ENCODE measurements at regions not wholly inside any gene's neighbourhood (a gene's known extent, or its start where the extent isn't known, plus 50 kb on each side); places are given as distances from the start of the nearest gene placed in this dataset.

- H4K20me1 ChIP-seq (ENCODE audit: insufficient read depth, low read depth, low read length) = no peaks in the 10 kb centered on the region
- no peak for DNase-seq
- H3K4me2 ChIP-seq (ENCODE audit: low read depth, low read length, poor library complexity, severe bottlenecking) = no peak overlapping the region
- H3K4me3 ChIP-seq (ENCODE audit: low read length) = no peak overlapping the region
- H3K9ac ChIP-seq (ENCODE audit: low read length) = no peak overlapping the region
- no peaks in the 10 kb centered on the region for H3K9me2 ChIP-seq (replicated peaks; ENCODE audit: insufficient read depth, low read length)
- no peaks in the 10 kb centered on the region for H3K79me2 ChIP-seq (ENCODE audit: low read length)
- no peaks in the 10 kb centered on the region for H3K4me1 ChIP-seq (ENCODE audit: low read length)
- no peaks in the 10 kb centered on the region for H3K36me3 ChIP-seq (ENCODE audit: insufficient read depth, low read length)
- H2AFZ ChIP-seq (ENCODE audit: low read length) = no peak overlapping the region
- H3K27ac ChIP-seq (ENCODE audit: low read length) = no peak overlapping the region
- H3K9me3 ChIP-seq (ENCODE audit: low read length) = no peaks in the 10 kb centered on the region
- H3K27me3 ChIP-seq (ENCODE audit: low read length) = no peaks in the 10 kb centered on the region
Observed at GRCh38 chr2:136247204-136247950, 129.4 kb upstream of the CXCR4 start.

GRCh38 chr2:136246086-136246669 is 128.2 kb upstream of the CXCR4 start:
- Histone ChIP-seq H3K9me3 (ENCODE audit: low read length) (no peaks in the 10 kb centered on the region), H3K9ac (ENCODE audit: low read length) (no peak overlapping the region), H3K4me2 (ENCODE audit: low read depth, low read length, poor library complexity, severe bottlenecking) (no peak overlapping the region), H3K27me3 (ENCODE audit: low read length) (no peaks in the 10 kb centered on the region), H3K79me2 (ENCODE audit: low read length) (no peaks in the 10 kb centered on the region), H3K27ac (ENCODE audit: low read length) (no peak overlapping the region), H3K36me3 (ENCODE audit: insufficient read depth, low read length) (no peaks in the 10 kb centered on the region), H4K20me1 (ENCODE audit: insufficient read depth, low read depth, low read length) (no peaks in the 10 kb centered on the region), H2AFZ (ENCODE audit: low read length) (no peak overlapping the region), H3K4me1 (ENCODE audit: low read length) (no peaks in the 10 kb centered on the region), H3K4me3 (ENCODE audit: low read length) (no peak overlapping the region), H3K9me2 (replicated peaks; ENCODE audit: insufficient read depth, low read length) (no peaks in the 10 kb centered on the region)
- DNase-seq = no peak

DNA sequence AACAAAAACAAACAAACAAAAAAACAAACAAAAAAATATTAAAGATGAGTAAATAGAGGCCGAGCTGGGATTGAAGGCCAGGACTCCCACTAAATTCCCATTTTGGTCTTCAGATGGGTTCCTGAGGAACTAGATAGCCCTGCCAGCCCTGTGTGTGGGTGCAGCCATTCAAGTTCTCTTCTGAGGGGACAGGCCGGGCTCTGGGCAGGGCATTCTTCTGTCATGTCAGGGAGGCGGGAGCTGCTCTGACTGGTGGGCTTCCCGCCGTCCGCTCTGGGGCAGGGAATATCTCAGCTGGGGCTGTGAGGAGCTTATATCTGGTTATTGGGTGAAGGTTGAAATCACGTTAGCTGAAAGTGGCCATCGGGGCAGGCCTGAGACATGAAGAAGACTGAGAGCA is 127.3 kb upstream of the CXCR4 start:
- Histone ChIP-seq H3K9me3 (ENCODE audit: low read length) (no peaks in the 10 kb centered on the region), H2AFZ (ENCODE audit: low read length) (no peak overlapping the region), H3K27ac (ENCODE audit: low read length) (no peak overlapping the region)

GRCh38 chr2:136244536-136244885 is 126.6 kb upstream of the CXCR4 start:
- no peak for DNase-seq
- H3K4me3 ChIP-seq (ENCODE audit: low read length) = no peak overlapping the region
- H3K79me2 ChIP-seq (ENCODE audit: low read length) = no peaks in the 10 kb centered on the region
- no peaks in the 10 kb centered on the region for H3K27me3 ChIP-seq (ENCODE audit: low read length)
- no peak overlapping the region for H3K9ac ChIP-seq (ENCODE audit: low read length)
- no peaks in the 10 kb centered on the region for H3K9me3 ChIP-seq (ENCODE audit: low read length)
- no peak overlapping the region for H3K27ac ChIP-seq (ENCODE audit: low read length)
- H3K4me2 ChIP-seq (ENCODE audit: low read depth, low read length, poor library complexity, severe bottlenecking) = no peak overlapping the region
- H3K4me1 ChIP-seq (ENCODE audit: low read length) = no peaks in the 10 kb centered on the region
- H3K36me3 ChIP-seq (ENCODE audit: insufficient read depth, low read length) = no peaks in the 10 kb centered on the region
- H2AFZ ChIP-seq (ENCODE audit: low read length) = no peak overlapping the region
- no peaks in the 10 kb centered on the region for H4K20me1 ChIP-seq (ENCODE audit: insufficient read depth, low read depth, low read length)
- no peaks in the 10 kb centered on the region for H3K9me2 ChIP-seq (replicated peaks; ENCODE audit: insufficient read depth, low read length)

More for the DNA sequence above, 127.3 kb upstream of the CXCR4 start:
- Histone ChIP-seq H3K4me2 (ENCODE audit: low read depth, low read length, poor library complexity, severe bottlenecking) (no peak overlapping the region), H3K4me1 (ENCODE audit: low read length) (no peaks in the 10 kb centered on the region), H3K9ac (ENCODE audit: low read length) (no peak overlapping the region), H3K9me2 (replicated peaks; ENCODE audit: insufficient read depth, low read length) (no peaks in the 10 kb centered on the region), H3K4me3 (ENCODE audit: low read length) (no peak overlapping the region), H4K20me1 (ENCODE audit: insufficient read depth, low read depth, low read length) (no peaks in the 10 kb centered on the region), H3K36me3 (ENCODE audit: insufficient read depth, low read length) (no peaks in the 10 kb centered on the region), H3K27me3 (ENCODE audit: low read length) (no peaks in the 10 kb centered on the region), H3K79me2 (ENCODE audit: low read length) (no peaks in the 10 kb centered on the region)
- DNase-seq = no peak

DNA sequence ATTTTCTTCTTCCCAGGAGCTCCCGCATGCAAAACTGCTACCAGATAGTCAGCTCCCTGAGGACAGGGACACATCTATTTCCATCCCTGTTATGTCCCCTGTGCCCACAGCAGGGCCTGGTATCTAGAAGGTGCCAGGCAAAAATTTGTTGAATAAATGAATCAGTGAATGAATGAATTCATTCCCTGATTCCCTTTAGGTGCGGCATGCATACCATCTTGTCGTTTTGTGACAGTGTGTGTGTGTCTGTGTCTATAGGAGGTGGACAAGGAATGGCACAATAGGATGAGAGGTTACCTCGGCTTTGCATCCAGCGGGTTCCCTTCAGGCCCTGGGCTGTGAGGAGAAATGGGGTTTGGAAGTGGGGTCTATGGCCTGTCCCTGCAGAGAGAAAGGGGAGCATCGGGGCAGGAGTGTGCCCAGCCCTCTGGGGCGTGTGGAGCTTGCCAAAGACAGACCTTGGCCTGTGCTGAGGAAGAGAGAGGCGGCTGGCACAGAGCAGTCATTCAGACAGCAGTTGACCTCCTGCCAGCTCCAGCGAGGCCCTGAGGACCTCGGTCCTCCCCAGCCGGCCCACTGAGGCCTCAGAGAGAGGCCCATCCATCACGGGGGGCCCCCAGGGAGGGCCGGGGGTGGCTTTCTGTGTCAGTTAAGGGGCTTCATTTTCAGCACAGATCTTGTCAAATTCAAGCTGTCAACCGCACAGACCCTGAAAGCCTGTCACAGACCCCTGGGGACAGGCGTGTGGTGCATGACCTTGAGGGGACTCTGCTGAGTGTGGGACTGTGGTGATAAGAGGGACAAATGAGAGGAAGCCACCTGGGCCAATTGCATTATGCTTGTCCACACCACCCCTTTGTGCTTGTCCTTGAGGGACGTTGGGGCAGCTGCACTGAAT is 125.9 kb upstream of the CXCR4 start:
- Histone ChIP-seq H3K9me3 (ENCODE audit: low read length) (no peaks in the 10 kb centered on the region), H3K4me3 (ENCODE audit: low read length) (no peak overlapping the region), H3K9ac (ENCODE audit: low read length) (no peak overlapping the region), H3K79me2 (ENCODE audit: low read length) (no peaks in the 10 kb centered on the region), H4K20me1 (ENCODE audit: insufficient read depth, low read depth, low read length) (no peaks in the 10 kb centered on the region), H3K27me3 (ENCODE audit: low read length) (no peaks in the 10 kb centered on the region), H3K36me3 (ENCODE audit: insufficient read depth, low read length) (no peaks in the 10 kb centered on the region), H2AFZ (ENCODE audit: low read length) (no peak overlapping the region), H3K4me1 (ENCODE audit: low read length) (peaks cover 5% of the 10 kb centered on the region), H3K27ac (ENCODE audit: low read length) (no peak overlapping the region), H3K9me2 (replicated peaks; ENCODE audit: insufficient read depth, low read length) (no peaks in the 10 kb centered on the region), H3K4me2 (ENCODE audit: low read depth, low read length, poor library complexity, severe bottlenecking) (no peak overlapping the region)
- DNase-seq = no peak

DNA sequence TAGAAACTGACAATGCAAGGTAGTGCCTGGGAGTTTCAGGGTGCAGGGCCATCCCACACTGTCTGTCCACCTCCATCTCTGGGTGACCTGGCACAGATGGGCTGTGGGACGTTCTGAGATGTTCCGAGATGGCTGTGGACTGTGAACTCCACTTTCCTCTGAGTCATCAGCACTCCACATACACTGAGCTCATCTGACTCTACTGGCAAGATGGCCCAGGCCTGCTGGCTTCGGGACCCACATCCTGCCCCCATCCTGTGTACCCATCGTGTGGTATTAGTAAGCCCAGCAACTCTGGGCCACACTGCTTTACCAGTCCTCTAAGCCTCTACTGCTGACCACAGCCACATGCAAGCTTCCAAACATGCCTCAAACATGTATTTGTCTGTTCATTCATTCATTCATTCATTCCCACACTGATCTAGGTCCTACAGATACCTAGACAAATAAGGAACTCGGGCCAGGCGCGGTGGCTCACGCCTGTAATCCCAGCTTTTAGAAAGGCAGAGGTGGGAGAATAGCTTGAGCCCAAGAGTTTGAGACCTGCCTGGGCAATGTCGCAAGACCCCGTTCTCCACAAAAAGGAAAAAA is 124.8 kb upstream of the CXCR4 start:
- Histone ChIP-seq H3K27me3 (ENCODE audit: low read length) (no peaks in the 10 kb centered on the region), H3K9me2 (replicated peaks; ENCODE audit: insufficient read depth, low read length) (no peaks in the 10 kb centered on the region), H3K4me2 (ENCODE audit: low read depth, low read length, poor library complexity, severe bottlenecking) (no peak overlapping the region), H3K36me3 (ENCODE audit: insufficient read depth, low read length) (no peaks in the 10 kb centered on the region), H4K20me1 (ENCODE audit: insufficient read depth, low read depth, low read length) (no peaks in the 10 kb centered on the region), H3K79me2 (ENCODE audit: low read length) (no peaks in the 10 kb centered on the region), H3K9me3 (ENCODE audit: low read length) (no peaks in the 10 kb centered on the region), H2AFZ (ENCODE audit: low read length) (no peak overlapping the region), H3K4me3 (ENCODE audit: low read length) (no peak overlapping the region), H3K9ac (ENCODE audit: low read length) (no peak overlapping the region), H3K27ac (ENCODE audit: low read length) (no peak overlapping the region), H3K4me1 (ENCODE audit: low read length) (peaks cover 13% of the 10 kb centered on the region)
- no peak for DNase-seq

DNA sequence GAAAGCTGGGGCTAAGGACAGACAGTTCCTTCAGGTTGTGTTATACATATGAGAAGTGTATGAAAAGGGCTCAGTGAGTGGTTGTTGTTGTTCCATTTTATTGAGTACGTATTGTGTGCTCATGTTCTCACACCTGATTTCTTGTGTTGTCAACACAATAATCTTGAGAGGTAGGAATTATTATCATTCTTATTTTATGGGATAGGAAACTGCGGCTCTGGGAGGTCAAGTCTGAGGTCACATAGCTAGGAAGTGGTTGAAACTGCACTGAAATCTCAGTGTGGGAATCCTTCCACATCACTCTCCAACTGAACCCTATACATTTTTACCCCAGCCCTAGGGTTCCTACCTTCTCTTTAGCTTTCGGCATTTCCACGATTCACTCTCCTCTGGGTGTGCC is 124.2 kb upstream of the CXCR4 start:
- Histone ChIP-seq H3K9ac (ENCODE audit: low read length) (no peak overlapping the region), H3K27me3 (ENCODE audit: low read length) (no peaks in the 10 kb centered on the region), H3K79me2 (ENCODE audit: low read length) (no peaks in the 10 kb centered on the region), H3K4me3 (ENCODE audit: low read length) (no peak overlapping the region), H2AFZ (ENCODE audit: low read length) (no peak overlapping the region), H3K4me1 (ENCODE audit: low read length) (peaks cover 13% of the 10 kb centered on the region), H4K20me1 (ENCODE audit: insufficient read depth, low read depth, low read length) (no peaks in the 10 kb centered on the region), H3K27ac (ENCODE audit: low read length) (no peak overlapping the region), H3K36me3 (ENCODE audit: insufficient read depth, low read length) (no peaks in the 10 kb centered on the region), H3K4me2 (ENCODE audit: low read depth, low read length, poor library complexity, severe bottlenecking) (no peak overlapping the region), H3K9me2 (replicated peaks; ENCODE audit: insufficient read depth, low read length) (no peaks in the 10 kb centered on the region), H3K9me3 (ENCODE audit: low read length) (no peaks in the 10 kb centered on the region)
- no peak for DNase-seq

- H3K4me1 ChIP-seq (ENCODE audit: low read length) = peaks cover 13% of the 10 kb centered on the region
- H3K9me3 ChIP-seq (ENCODE audit: low read length) = no peaks in the 10 kb centered on the region
- no peak overlapping the region for H3K9ac ChIP-seq (ENCODE audit: low read length)
- H3K36me3 ChIP-seq (ENCODE audit: insufficient read depth, low read length) = no peaks in the 10 kb centered on the region
- no peaks in the 10 kb centered on the region for H3K27me3 ChIP-seq (ENCODE audit: low read length)
- H2AFZ ChIP-seq (ENCODE audit: low read length) = no peak overlapping the region
- no peak overlapping the region for H3K4me2 ChIP-seq (ENCODE audit: low read depth, low read length, poor library complexity, severe bottlenecking)
- no peaks in the 10 kb centered on the region for H3K79me2 ChIP-seq (ENCODE audit: low read length)
- no peaks in the 10 kb centered on the region for H3K9me2 ChIP-seq (replicated peaks; ENCODE audit: insufficient read depth, low read length)
- no peak overlapping the region for H3K27ac ChIP-seq (ENCODE audit: low read length)
- H3K4me3 ChIP-seq (ENCODE audit: low read length) = no peak overlapping the region
- DNase-seq = no peak
- no peaks in the 10 kb centered on the region for H4K20me1 ChIP-seq (ENCODE audit: insufficient read depth, low read depth, low read length)
Observed at GRCh38 chr2:136239079-136239685, 121.2 kb upstream of the CXCR4 start.
